ENCODE measurements at regions not wholly inside any gene's neighbourhood (a gene's known extent, or its start where the extent isn't known, plus 50 kb on each side); places are given as distances from the start of the nearest gene placed in this dataset.
"Not testable (repeated sequence)": the region's sequence is repeated elsewhere in the genome, so short reads cannot be mapped to it uniquely, and the experiment has no call there.

- DNase-seq, result peak in 1 of 58 donors; percentile 17
Observed at GRCh38 chr14:58752289-58752688, 114.5 kb downstream of the DACT1 start.

GRCh38 chr14:58752771-58753201, 115.0 kb downstream of the DACT1 start:
- peak in 52 of 58 donors; percentile 15 to 90 (median 47) for DNase-seq

- DNase-seq, result no peak
Observed at GRCh38 chr14:58755031-58755925, 117.5 kb downstream of the DACT1 start.

GRCh38 chr14:58760121-58760520, 122.4 kb downstream of the DACT1 start:
- DNase-seq, result no peak

- no peak for DNase-seq
Observed at GRCh38 chr14:58762629-58763028, 124.9 kb downstream of the DACT1 start.

- no peak for DNase-seq
Observed at GRCh38 chr14:58763210-58763609, 125.4 kb downstream of the DACT1 start.

GRCh38 chr14:58765418-58765831, 127.7 kb downstream of the DACT1 start:
- DNase-seq, result no peak

- no peak for DNase-seq
Observed at GRCh38 chr14:58765843-58766242, 128.1 kb downstream of the DACT1 start.

GRCh38 chr14:58769011-58769643, 131.4 kb downstream of the DACT1 start:
- DNase-seq, result no peak

- no peak for DNase-seq
Observed at GRCh38 chr14:58769771-58770170, 132.0 kb downstream of the DACT1 start.

GRCh38 chr14:58770491-58770982, 132.8 kb downstream of the DACT1 start:
- DNase-seq, result no peak

- DNase-seq, result no peak
Observed at GRCh38 chr14:58771016-58771415, 133.3 kb downstream of the DACT1 start.

- no peak for DNase-seq
Observed at GRCh38 chr14:58772116-58772515, 134.4 kb downstream of the DACT1 start.

- DNase-seq, result no peak
Observed at GRCh38 chr14:58772794-58773620, 135.2 kb downstream of the DACT1 start.

GRCh38 chr14:58774531-58774930, 136.8 kb downstream of the DACT1 start:
- peak in 13 of 58 donors; percentile 5 to 40 (median 21) for DNase-seq

GRCh38 chr14:58775130-58775529, 137.4 kb downstream of the DACT1 start:
- DNase-seq, result not testable (repeated sequence)

- DNase-seq, result no peak
Observed at GRCh38 chr14:58776516-58776915, 138.8 kb downstream of the DACT1 start.

- DNase-seq, result no peak
Observed at GRCh38 chr14:58777541-58777979, 139.8 kb downstream of the DACT1 start.

- DNase-seq, result no peak
Observed at GRCh38 chr14:58778202-58778601, 140.4 kb downstream of the DACT1 start.

GRCh38 chr14:58779376-58779775, 141.6 kb downstream of the DACT1 start:
- DNase-seq, result no peak

GRCh38 chr14:58780185-58780584, 142.4 kb downstream of the DACT1 start:
- DNase-seq, result no peak

Measured in anterior cingulate cortex (tissue), 58 donors.